H1 (cell line): ENCODE measurements at regions not wholly inside any gene's neighbourhood (a gene's known extent, or its start where the extent isn't known, plus 50 kb on each side); places are given as distances from the start of the nearest gene placed in this dataset.

Experiments used
- CTCF ChIA-PET: fragments of 300-600 bp; sonication (Branson Sonifier 250); formaldehyde crosslinking; loops from one replicate; lab custom pipeline; 2021; ENCODE audit not compliant: partially characterized antibody; lab: Charles Lee
- POLR2A ChIA-PET: fragments of 300-600 bp; sonication (Branson Sonifier 250); formaldehyde crosslinking; loops from one replicate; lab custom pipeline; 2021; ENCODE audit warnings: inconsistent platforms; ENCODE audit not compliant: partially characterized antibody; lab: Charles Lee
- DNase-seq, 2 experiments: peaks; one replicate each; pipeline versions ENCODE4 v3.0.0 to v3.0.0-alpha.2; 2010 to 2022; ENCODE audit warnings: low spot score in 2 of 2, low read depth in 1 of 2, mixed read lengths in 1 of 2
- FAIRE-seq: peaks from 2 replicates; lab custom pipeline; 2011; peaks lifted over from hg19 to GRCh38; lab: Jason Lieb, UNC
- H2AFZ ChIP-seq: 2 replicates; pipeline ENCODE4 v1.8.1; 2012; ENCODE audit warnings: low read length, inconsistent platforms
- H2AK5ac ChIP-seq: 2 replicates; pipeline ENCODE4 v1.6.1; 2013; ENCODE audit warnings: low read depth, low read length
- H2BK120ac ChIP-seq: replicated peaks from 2 replicates; pipeline ENCODE3; 2013; ENCODE audit warnings: low read depth, low read length, inconsistent platforms
- H2BK12ac ChIP-seq: 2 replicates; pipeline ENCODE4 v1.6.1; 2013; ENCODE audit warnings: low read depth, low read length
- H2BK15ac ChIP-seq: 2 replicates; pipeline ENCODE4 v1.6.1; 2013; ENCODE audit warnings: low read length
- H2BK20ac ChIP-seq: 2 replicates; pipeline ENCODE4 v1.6.1; 2013; ENCODE audit warnings: low read length
- H2BK5ac ChIP-seq: 2 replicates; pipeline ENCODE4 v1.6.1; 2013; ENCODE audit warnings: low read depth, low read length
- H3K14ac ChIP-seq: 2 replicates; pipeline ENCODE4 v1.6.1; 2013; ENCODE audit warnings: inconsistent platforms; ENCODE audit not compliant: insufficient read length
- H3K18ac ChIP-seq: 2 replicates; pipeline ENCODE4 v1.6.1; 2013; ENCODE audit warnings: low read length; ENCODE audit errors: extremely low read depth
- H3K23ac ChIP-seq: 2 replicates; pipeline ENCODE4 v1.6.1; 2013; ENCODE audit warnings: inconsistent platforms; ENCODE audit not compliant: insufficient read length
- H3K23me2 ChIP-seq: 2 replicates; pipeline ENCODE4 v1.6.1; 2013; ENCODE audit warnings: low read depth, low read length
- H3K27ac ChIP-seq: 2 replicates; pipeline ENCODE4 v1.6.1; 2011; ENCODE audit warnings: low read depth, low read length, inconsistent platforms
- H3K27me3 ChIP-seq, 4 experiments: replicated peaks in 1 of 4; 1 replicate in 1 of 4; 2 replicates in 3 of 4; pipeline versions ENCODE4 v1.6.1 to v1.8.1; 2011 to 2013; ENCODE audit warnings: low read length in 3 of 4, mild to moderate bottlenecking in 3 of 4, inconsistent platforms in 2 of 4, mixed read lengths in 2 of 4, moderate library complexity in 1 of 4; ENCODE audit not compliant: control insufficient read depth in 3 of 4, insufficient read depth in 3 of 4; ENCODE audit errors: extremely low read depth in 1 of 4
- H3K36me3 ChIP-seq, 4 experiments: 2 replicates each; pipeline versions ENCODE4 v1.6.1 to v1.8.1; 2011 to 2013; ENCODE audit warnings: mild to moderate bottlenecking in 4 of 4, low read length in 3 of 4, moderate library complexity in 2 of 4, control low read depth in 1 of 4, inconsistent platforms in 1 of 4; ENCODE audit not compliant: insufficient read depth in 4 of 4, control insufficient read depth in 2 of 4
- H3K4ac ChIP-seq: replicated peaks from 2 replicates; pipeline ENCODE3; 2013; ENCODE audit warnings: low read length, low read depth, mixed read lengths, inconsistent platforms; ENCODE audit not compliant: insufficient read length
- H3K4me1 ChIP-seq, 4 experiments: replicated peaks in 1 of 4; 1 replicate in 1 of 4; 2 replicates in 3 of 4; pipeline versions ENCODE4 v1.6.1 to v1.8.1; 2011 to 2013; ENCODE audit warnings: low read length in 3 of 4, inconsistent platforms in 2 of 4, mixed read lengths in 1 of 4; ENCODE audit not compliant: insufficient read depth in 4 of 4, control insufficient read depth in 3 of 4
- H3K4me2 ChIP-seq, 2 experiments: 2 replicates each; pipeline versions ENCODE4 v1.6.1 to v1.8.1; 2011 to 2013; ENCODE audit warnings: low read depth in 2 of 2, low read length in 2 of 2, control low read depth in 1 of 2, inconsistent platforms in 1 of 2, mild to moderate bottlenecking in 1 of 2; ENCODE audit not compliant: insufficient read depth in 1 of 2
- H3K4me3 ChIP-seq, 4 experiments: fragments of 200-600, 300-600 bp in 1 of 4; sonication (generic), shearing (Covaris generic), sonication (Bioruptor Twin) in 1 of 4; 2 replicates each; pipeline versions ENCODE4 v1.5.1 to v1.8.1; 2011 to 2016; ENCODE audit warnings: low read length in 4 of 4, low read depth in 3 of 4, control low read depth in 2 of 4, inconsistent platforms in 2 of 4, mild to moderate bottlenecking in 2 of 4, mixed read lengths in 1 of 4, moderate library complexity in 1 of 4; ENCODE audit not compliant: insufficient read depth in 2 of 4; ENCODE audit errors: extremely low read depth in 1 of 4
- H3K56ac ChIP-seq: replicated peaks from 2 replicates; pipeline ENCODE3; 2013; ENCODE audit warnings: low read depth, mild to moderate bottlenecking, mixed read lengths, low read length, inconsistent platforms; ENCODE audit not compliant: insufficient read length
- H3K79me1 ChIP-seq: 2 replicates; pipeline ENCODE4 v1.6.1; 2013; ENCODE audit warnings: low read depth, low read length, control low read depth
- H3K79me2 ChIP-seq, 2 experiments: 2 replicates each; pipeline versions ENCODE4 v1.6.1 to v1.8.1; 2012 to 2013; ENCODE audit warnings: low read length in 2 of 2, mild to moderate bottlenecking in 2 of 2, inconsistent platforms in 1 of 2; ENCODE audit not compliant: insufficient read depth in 2 of 2, control insufficient read depth in 1 of 2
- H3K9ac ChIP-seq, 4 experiments: replicated peaks in 1 of 4; 1 replicate in 1 of 4; 2 replicates in 3 of 4; pipeline versions ENCODE4 v1.6.1 to v1.8.1; 2011 to 2013; ENCODE audit warnings: low read depth in 3 of 4, low read length in 3 of 4, control low read depth in 2 of 4, mild to moderate bottlenecking in 2 of 4, moderate library complexity in 2 of 4, inconsistent platforms in 1 of 4; ENCODE audit errors: extremely low read depth in 1 of 4
- H3K9me3 ChIP-seq, 2 experiments: 2 replicates each; pipeline versions ENCODE4 v1.6.1 to v1.8.1; 2012 to 2013; ENCODE audit warnings: mild to moderate bottlenecking in 2 of 2, moderate library complexity in 2 of 2, control low read depth in 1 of 2, inconsistent platforms in 1 of 2, low read depth in 1 of 2, low read length in 1 of 2, mixed read lengths in 1 of 2; ENCODE audit not compliant: insufficient read depth in 2 of 2
- H4K20me1 ChIP-seq, 2 experiments: replicated peaks in 1 of 2; 2 replicates each; pipeline versions ENCODE3 to v1.8.1; 2011 to 2013; ENCODE audit warnings: inconsistent platforms in 2 of 2, low read length in 2 of 2, mild to moderate bottlenecking in 1 of 2; ENCODE audit not compliant: insufficient read depth in 2 of 2, control insufficient read depth in 1 of 2
- H4K5ac ChIP-seq: 2 replicates; pipeline ENCODE4 v1.6.1; 2013; ENCODE audit warnings: low read length, low read depth, mixed read lengths, inconsistent platforms; ENCODE audit not compliant: insufficient read length
- H4K8ac ChIP-seq: 2 replicates; pipeline ENCODE4 v1.8.0; 2013; ENCODE audit warnings: mild to moderate bottlenecking, moderate library complexity, low read length, inconsistent platforms; ENCODE audit not compliant: insufficient read depth; ENCODE audit errors: extremely low read depth
- H4K91ac ChIP-seq: replicated peaks from 2 replicates; pipeline ENCODE3; 2013; ENCODE audit warnings: low read length, mixed read lengths, inconsistent platforms; ENCODE audit not compliant: insufficient read length
- ATF3 ChIP-seq: IDR thresholded peaks from 2 replicates; pipeline ENCODE4 v1.6.1; 2011; ENCODE audit warnings: low read depth, mild to moderate bottlenecking, low read length; ENCODE audit not compliant: insufficient read depth
- BACH1 ChIP-seq: IDR thresholded peaks from 2 replicates; pipeline ENCODE4 v1.6.1; 2012; ENCODE audit warnings: low read length, improper control_type of control experiment
- BCL11A ChIP-seq, 2 experiments: IDR thresholded peaks; one replicate each; pipeline ENCODE4 v1.6.1; 2011; ENCODE audit warnings: low read depth in 2 of 2, low read length in 2 of 2, mild to moderate bottlenecking in 2 of 2
- CBX5 ChIP-seq: fragments of 300-800, 300-1000 bp; sonication (generic); IDR thresholded peaks from 2 replicates; pipeline ENCODE4 v1.7.1; 2016; ENCODE audit warnings: antibody characterized with exemption, low read length, low read depth
- CEBPB ChIP-seq: IDR thresholded peaks from 2 replicates; pipeline ENCODE4 v1.6.1; 2012; ENCODE audit warnings: low read depth, low read length
- CREB1 ChIP-seq: IDR thresholded peaks from 2 replicates; pipeline ENCODE4 v1.6.1; 2012; ENCODE audit warnings: inconsistent platforms
- E2F6 ChIP-seq: IDR thresholded peaks from 2 replicates; pipeline ENCODE4 v1.6.1; 2012; ENCODE audit warnings: inconsistent platforms
- MAX ChIP-seq: IDR thresholded peaks from 2 replicates; pipeline ENCODE4 v1.6.1; 2012; ENCODE audit warnings: inconsistent platforms
- POU5F1 ChIP-seq: IDR thresholded peaks from 2 replicates; pipeline ENCODE4 v1.6.1; 2011; ENCODE audit warnings: low read depth, mild to moderate bottlenecking, low read length, moderate library complexity
- RAD21 ChIP-seq, 2 experiments: IDR thresholded peaks in 1 of 2; conservative IDR thresholded peaks in 1 of 2; 2 replicates each; pipeline ENCODE4 v1.6.1; 2011; ENCODE audit warnings: low read depth in 2 of 2, low read length in 2 of 2, improper control_type of control experiment in 1 of 2, inconsistent platforms in 1 of 2, mild to moderate bottlenecking in 1 of 2, moderate library complexity in 1 of 2
- RXRA ChIP-seq: IDR thresholded peaks from 2 replicates; pipeline ENCODE4 v1.6.1; 2011; ENCODE audit warnings: low read depth, mild to moderate bottlenecking, low read length, moderate library complexity; ENCODE audit not compliant: insufficient read depth
- SP4 ChIP-seq: IDR thresholded peaks from 2 replicates; pipeline ENCODE4 v1.6.1; 2012; ENCODE audit warnings: low read length, inconsistent platforms
- SRF ChIP-seq: IDR thresholded peaks from 2 replicates; pipeline ENCODE4 v1.6.1; 2011; ENCODE audit warnings: mild to moderate bottlenecking, low read depth, low read length, moderate library complexity
- WGBS, 2 experiments: shearing (Covaris generic) in 1 of 2; methylation state at CpG; one replicate each; pipeline versions ENCODE4 v1.1.6 to v1.1.7; 2013 to 2015; ENCODE audit warnings: low lambda C conversion rate in 2 of 2, mixed read lengths in 2 of 2, inconsistent platforms in 1 of 2, low coverage in 1 of 2, missing lambda C conversion rate in 1 of 2; ENCODE audit not compliant: insufficient replicate concordance in 2 of 2, insufficient coverage in 1 of 2, insufficient read length in 1 of 2; ENCODE audit errors: extremely low coverage in 1 of 2, missing lambda C conversion rate in 1 of 2; 5-methylcytosine and 5-hydroxymethylcytosine counted together

GRCh38 chrX:21047034-21047455, 327.2 kb upstream of the CNKSR2 start:
- Histone ChIP-seq H3K4me1 (peaks cover 0 to 2% (median 0%) of the 10 kb centered on the region in 4 experiments; a peak in 1 of 7 replicates), H3K4me2 (peak overlapping the region in 1 of 2 experiments; percentile 49; a peak in 3 of 4 replicates), H3K79me2 (no peaks in the 10 kb centered on the region), H3K18ac (no peak overlapping the region), H3K23me2 (no peaks in the 10 kb centered on the region), H3K9ac (no peak overlapping the region), H3K79me1 (no peaks in the 10 kb centered on the region), H3K4ac (no peak overlapping the region), H3K56ac (no peak overlapping the region), H2AK5ac (no peak overlapping the region), H2BK5ac (no peak overlapping the region; the same call in 1 of the 2 replicates), H3K14ac (no peak overlapping the region), H2BK120ac (no peak overlapping the region), H4K91ac (no peak overlapping the region), H4K5ac (no peak overlapping the region), H3K36me3 (no peaks in the 10 kb centered on the region), H2BK20ac (no peak overlapping the region), H4K20me1 (no peaks in the 10 kb centered on the region), H3K23ac (no peak overlapping the region), H2BK12ac (no peak overlapping the region), H2AFZ (no peak overlapping the region), H3K27ac (peak overlapping the region; percentile 45; the same call in 1 of the 2 replicates), H3K9me3 (no peaks in the 10 kb centered on the region), H3K27me3 (no peaks in the 10 kb centered on the region), H2BK15ac (no peak overlapping the region), H4K8ac (no peak overlapping the region), H3K4me3 (peak overlapping the region in 1 of 4 experiments; percentile 38; a peak in 2 of 8 replicates)
- POLR2A ChIA-PET: no interaction called here
- peak; percentile 13 to 43 for DNase-seq
- FAIRE-seq: peak; percentile 96
- CTCF ChIA-PET: no interaction called here
- 20% methylated on average over 1 of the region's 2 CpGs; no CpG with 5 or more reads in 1 of the 2 experiments for WGBS, 2 experiments
- no peak for TF ChIP-seq CREB1
- TF ChIP-seq MAX: no peak
- TF ChIP-seq E2F6: no peak
- 0 out of 2 replicates have a peak, but pooled peaks have one; percentile 41 for TF ChIP-seq POU5F1
- no peak for TF ChIP-seq CBX5
- no peak for TF ChIP-seq SP4
- no peak for TF ChIP-seq CEBPB
- TF ChIP-seq RXRA: no peak
- TF ChIP-seq RAD21 (IDR thresholded peaks at IDR 0.05 in 1 of 2, conservative IDR thresholded peaks at IDR 0.05 in 1 of 2; ENCODE audit: low read depth in 2 of 2, low read length in 2 of 2): 0 out of 4 replicates have a peak, but pooled peaks of 1 of the 2 experiments have one; percentile 7
- TF ChIP-seq BACH1: no peak
- TF ChIP-seq ATF3: no peak
- no peak for TF ChIP-seq SRF
- TF ChIP-seq BCL11A (IDR thresholded peaks at IDR 0.05; ENCODE audit: low read depth in 2 of 2, low read length in 2 of 2): no peak
